Fibroblast of gingiva (primary cell): ENCODE measurements at regions not wholly inside any gene's neighbourhood (a gene's known extent, or its start where the extent isn't known, plus 50 kb on each side); places are given as distances from the start of the nearest gene placed in this dataset.

Experiments used
- DNase-seq: peaks from one replicate; pipeline ENCODE4 v3.0.0-alpha.2; 2011; ENCODE audit warnings: low read depth

DNA sequence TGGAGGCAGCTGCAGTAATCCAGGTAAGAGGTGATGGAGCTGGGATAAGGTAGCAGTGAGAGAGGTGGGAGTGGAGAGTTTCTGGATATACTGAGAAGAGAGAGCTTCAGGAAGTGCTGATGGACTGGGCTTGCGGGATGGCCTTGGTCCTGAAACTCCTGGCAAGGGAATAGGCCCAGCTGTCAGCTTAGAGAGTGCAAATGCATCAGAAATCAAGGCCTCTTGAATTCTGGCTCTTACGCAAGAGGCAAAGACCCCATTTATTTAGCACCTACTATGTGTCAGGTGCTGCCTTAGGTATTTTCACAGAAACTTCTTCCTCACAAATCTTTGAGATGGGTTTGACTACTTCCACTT is 227.2 kb upstream of the MAP3K1 start:
- DNase-seq, result no peak

- DNase-seq, result no peak
Measured at GRCh38 chr5:56587381-56588130, 227.8 kb upstream of the MAP3K1 start.

DNA sequence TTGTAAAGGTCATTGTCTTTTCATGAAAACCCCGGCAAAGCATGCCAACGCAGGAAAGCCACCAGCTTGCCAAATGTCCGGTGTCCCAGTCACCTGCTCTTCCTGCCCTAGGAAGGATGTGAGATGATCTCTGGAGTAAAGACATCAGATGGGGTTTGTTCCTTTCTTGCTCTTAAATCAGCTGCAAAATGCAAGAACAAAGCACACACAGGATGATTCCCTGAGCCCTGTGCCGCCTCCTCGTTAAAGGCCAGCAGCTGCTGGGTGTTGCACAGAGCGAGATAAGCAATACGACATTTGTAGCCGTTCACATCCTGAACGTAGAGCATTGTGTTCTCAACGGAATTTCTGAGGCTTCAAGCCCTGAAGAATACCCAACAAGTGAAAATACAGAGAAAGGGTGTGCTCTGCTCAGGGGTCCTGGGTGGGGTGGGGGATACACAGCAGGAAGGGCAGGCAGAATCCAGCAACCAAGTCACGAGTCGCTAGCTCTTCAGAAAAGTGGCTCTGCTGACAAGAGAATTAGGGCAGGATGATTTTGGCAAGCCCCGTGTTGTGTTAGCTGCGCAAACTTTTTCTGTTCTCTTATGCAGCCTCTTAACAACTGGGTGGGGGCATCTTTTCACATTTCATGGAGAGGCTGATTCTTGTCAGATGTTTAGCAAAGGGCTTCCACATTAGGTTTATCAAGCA is 229.2 kb upstream of the MAP3K1 start:
- DNase-seq, result peak; percentile 7

DNA sequence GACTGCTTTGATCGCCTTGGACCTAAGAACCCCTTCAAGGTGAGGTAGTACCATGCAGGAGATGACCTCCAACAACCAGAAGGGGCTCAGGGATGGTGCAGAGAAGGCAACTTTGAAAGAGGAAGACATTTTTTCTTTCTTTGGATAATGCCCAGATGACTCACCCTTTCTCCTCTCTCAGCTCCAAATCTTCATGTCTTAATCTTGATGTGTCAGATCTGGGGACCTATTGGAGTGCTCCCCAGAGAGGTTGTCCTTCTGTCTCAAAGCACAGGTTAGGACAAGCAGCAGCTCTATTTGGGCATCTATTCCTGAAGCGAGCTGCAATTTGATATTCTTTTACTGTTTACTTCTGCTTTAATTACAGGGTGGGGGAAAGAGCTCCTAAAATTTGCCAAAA is 229.9 kb upstream of the MAP3K1 start:
- no peak for DNase-seq

DNA sequence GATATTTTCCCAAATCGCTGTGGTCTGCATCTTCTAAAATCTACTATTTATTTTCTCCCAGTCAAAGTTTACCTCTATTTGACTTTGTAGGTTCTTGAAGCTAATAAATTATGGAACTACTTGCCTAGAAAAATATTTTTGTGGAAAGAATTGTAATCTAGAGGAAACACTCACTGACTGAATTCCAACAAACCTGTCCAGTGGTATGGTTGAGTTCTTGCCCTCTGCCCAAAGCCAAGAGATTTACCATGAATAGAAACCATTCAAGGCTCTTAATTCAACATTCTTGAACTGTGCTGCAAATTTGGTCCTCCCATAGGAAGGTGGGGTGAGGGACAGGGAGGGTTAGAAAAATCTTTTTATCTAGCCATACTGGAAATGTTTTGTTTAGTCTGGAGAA is 233.9 kb upstream of the MAP3K1 start:
- no peak for DNase-seq

DNA sequence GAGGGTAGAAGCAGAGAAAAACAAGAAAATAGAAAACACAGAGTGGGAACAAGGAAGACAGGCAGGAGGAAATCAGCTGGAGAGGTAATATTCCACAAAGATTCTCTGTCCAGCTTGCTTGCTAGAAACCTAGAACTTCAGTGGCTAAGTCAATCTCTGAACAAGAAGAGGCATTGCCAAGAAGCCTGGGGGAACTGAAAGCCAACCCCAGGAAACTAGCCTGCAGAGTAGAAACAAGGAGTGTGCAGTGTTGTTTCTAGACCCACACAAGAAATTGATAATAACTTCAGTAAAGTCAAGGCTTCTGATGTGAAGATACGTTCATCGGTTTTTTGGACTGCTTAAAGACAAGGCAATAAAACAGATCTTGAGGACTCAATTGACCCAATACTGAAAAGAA is 234.5 kb upstream of the MAP3K1 start:
- no peak for DNase-seq

DNA sequence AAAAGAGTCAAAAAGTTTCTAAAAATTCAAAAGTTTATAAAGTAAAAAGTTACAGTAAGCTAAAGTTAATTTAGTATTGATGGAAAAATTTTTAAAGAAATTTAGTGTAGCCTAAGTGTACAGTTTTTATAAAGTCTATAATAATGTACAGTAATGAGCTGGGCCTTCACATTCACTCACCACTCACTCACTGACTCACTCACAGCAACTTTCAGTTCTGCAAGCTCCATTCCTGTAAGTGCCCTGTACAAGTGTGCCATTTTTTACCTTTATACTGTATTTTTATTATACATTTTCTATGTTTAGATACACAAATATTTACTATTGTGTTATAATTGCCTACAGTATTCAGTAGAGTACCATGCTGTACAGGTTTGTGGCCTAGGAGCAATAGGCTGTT is 239.5 kb upstream of the MAP3K1 start:
- DNase-seq, result no peak

DNA sequence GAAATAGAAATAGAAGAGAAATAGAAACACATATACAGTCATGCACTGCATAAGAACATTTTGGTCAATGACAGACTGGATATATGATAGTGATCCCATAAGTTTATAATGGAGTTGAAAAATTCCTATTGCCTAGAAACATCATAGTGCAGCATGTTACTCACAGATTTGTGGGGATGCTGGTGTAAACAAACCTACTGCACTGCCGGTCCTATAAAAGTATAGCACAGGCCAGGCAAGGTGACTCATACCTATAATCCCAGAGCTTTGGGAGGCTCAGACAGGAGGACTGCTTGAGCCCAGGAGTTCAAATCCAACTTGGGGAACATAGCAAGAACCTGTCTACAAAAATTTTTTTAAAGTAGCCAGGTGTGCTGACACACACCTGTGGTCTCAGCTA is 240.6 kb upstream of the MAP3K1 start:
- DNase-seq, result no peak

DNA sequence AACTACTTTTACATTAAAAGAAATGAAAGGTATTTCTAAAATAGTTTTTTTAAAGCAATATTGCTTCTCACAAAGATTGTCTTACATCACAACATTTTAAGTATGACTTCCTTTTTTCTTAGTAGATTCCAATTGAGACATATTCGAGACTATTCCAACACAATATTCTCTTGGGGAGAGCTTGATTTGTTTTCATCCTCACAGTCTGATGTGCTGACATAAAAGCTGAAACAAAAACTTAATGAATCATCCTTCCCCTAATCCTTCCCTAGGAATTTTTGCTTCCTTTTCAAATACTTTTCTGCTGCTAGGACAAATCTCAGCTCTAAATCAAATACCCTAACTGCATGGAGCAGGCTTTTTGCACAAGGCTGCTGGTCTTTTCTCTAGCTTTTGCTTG is 245.8 kb upstream of the MAP3K1 start:
- DNase-seq, result peak; percentile 82

- DNase-seq, result peak; percentile 3
Measured at GRCh38 chr5:56569076-56569475, 246.3 kb upstream of the MAP3K1 start.

GRCh38 chr5:56567278-56567677 is 248.1 kb upstream of the MAP3K1 start:
- no peak for DNase-seq

GRCh38 chr5:56566374-56567249 is 248.7 kb upstream of the MAP3K1 start:
- DNase-seq, result no peak

DNA sequence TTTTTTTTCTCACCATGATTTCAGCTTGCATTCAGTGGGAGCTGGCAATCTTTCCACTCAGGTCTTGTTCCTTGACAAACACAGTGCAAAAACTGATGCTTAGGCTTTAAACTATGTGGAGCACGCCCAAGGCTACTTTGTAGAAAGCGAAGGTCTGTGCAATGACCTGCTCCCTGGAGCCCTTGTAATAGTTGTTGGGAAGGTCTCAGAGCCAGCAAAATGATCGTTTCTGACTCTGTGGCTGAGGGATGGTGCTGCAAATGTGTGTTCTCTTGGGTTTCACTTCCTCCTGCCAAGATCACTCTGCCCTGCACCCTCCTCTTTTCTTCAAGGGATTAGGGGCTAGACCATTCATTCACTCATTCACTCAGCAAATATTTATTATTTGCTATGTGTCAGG is 249.7 kb upstream of the MAP3K1 start:
- no peak for DNase-seq

DNA sequence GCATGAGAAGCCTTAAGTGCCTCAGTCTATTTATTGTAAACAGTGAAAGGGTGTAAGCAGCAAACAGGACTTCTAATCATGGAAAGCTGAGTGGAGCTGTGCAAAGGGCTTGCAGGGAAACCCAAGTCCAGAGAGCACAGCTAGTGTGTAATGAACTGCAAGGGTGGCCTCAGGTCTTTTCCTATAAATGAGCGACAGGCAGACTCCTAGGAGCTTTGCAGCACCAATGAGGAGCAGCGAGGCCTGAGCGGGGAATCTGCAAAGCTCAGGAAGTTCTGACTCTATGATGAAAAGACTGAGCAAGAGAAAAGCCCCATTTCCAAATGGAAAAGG is 250.1 kb upstream of the MAP3K1 start:
- DNase-seq, result no peak

DNA sequence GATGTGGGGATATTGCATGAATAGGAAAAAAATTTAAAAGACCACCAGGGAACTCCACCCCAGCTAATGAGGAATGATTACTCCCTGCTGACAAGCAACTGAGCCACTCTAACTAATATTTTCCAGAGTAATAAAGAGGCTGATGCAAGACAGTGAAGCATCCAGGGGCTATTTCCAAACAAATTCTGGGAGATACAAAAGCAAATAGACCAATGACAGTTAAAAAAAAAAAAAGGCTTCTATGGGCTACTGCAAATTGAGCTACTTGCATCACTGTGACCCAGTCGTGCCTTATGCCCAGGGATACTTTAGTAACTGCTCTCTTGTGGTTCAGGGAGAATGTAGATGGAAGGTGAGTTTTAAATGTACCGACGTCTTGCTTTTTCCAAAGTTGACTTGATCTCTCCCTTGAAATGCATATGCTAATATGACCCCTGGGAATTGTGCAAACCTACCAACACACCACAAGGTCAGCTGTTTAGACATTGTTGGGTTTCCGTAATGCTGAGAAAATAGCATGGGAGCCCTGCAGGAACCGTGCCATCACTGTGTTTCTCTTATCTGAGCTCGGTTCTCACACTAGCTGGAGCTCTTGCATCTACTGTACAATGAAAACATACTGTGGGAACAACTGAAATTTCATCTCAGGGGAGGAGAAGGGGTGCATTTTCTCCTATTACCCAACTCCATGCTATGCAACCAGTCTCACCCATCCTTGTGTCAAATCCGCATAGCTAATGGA is 250.6 kb upstream of the MAP3K1 start:
- DNase-seq, result peak; percentile 99

DNA sequence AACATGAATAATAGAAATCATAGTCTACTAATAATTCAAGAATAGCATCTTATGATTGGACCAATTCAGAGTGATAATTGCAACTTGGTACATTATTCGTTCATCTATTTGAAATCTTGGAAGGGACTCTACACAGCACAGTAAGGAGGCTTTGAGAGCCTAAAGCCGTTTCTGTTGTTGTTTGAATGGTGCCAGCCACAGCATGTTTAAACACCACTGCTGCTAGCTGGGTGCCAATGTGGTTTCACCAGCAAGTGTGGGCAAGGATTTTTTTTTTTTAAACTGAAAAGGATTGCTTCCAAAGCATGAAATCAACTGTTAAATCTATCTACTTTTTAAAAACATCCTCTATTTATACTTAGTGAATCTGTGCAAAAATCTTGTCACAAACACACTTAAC is 253.9 kb upstream of the MAP3K1 start:
- no peak for DNase-seq

DNA sequence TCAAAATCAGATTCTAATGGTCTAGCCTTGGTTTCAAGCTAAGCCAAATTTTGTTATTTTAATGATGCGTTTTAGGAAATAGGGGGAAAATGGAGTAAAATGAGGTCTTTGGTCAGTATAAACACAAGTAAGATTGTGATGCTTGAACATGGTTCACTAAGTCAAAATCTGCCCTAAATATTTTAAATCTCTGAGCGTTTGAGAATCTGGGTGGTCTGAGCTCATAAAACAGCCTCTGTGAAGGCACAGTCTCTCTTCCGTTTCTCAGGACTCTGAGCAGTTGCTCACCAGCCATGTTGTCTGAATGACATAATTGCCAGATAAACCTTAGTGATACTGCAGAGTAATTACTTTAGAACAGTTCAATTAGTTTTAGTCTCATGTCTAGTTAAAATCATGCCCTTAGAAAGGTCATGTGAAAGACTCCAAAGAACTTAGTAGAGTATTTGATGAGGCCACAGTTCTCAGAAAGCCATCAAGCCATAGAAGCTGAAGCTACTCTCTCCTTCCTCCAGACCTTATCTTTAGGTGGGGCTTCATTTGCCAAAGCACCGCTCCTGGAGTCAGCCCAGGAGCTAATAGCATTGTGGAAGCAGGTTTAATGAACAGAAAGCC is 257.1 kb upstream of the MAP3K1 start:
- no peak for DNase-seq

DNA sequence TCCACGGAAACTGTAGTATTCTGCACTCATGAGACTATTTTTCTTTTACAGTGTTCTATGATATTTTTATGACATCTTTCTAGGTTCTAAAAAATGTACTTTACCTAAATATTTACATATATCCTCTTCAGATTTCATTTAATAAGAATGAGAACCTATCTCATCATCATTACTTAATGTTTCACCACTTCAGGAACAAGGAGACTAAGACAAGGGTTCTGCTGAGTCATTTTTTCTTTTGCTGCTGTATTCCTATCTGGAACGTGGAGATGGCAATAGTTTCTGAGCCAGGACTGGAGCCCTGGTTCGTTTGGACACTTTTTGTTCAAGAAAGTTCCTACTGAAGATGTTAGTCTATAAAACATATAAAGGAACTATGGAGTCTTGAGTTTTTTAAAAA is 258.2 kb upstream of the MAP3K1 start:
- DNase-seq, result peak; percentile 12

GRCh38 chr5:56552612-56553268 is 262.6 kb upstream of the MAP3K1 start:
- DNase-seq, result peak; percentile 36

DNA sequence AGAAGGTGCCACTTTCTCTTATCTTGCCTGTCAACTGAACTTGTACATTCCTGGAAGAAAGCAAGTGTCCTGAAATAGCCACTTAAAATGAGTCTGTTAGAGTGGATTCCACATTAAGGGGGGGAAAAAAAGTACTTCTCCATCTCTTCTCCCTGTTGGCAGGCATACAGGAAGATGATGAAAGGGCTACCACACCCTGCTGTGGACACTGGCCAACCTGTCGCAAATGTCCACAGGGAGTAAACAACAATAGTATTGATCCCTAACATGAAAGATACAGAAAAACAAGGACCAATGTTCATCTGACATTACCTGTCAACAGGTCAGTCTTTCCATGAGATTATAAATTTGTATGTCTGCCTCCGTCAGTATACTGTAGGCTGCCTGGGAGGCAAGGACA is 265.1 kb upstream of the MAP3K1 start:
- DNase-seq, result no peak

DNA sequence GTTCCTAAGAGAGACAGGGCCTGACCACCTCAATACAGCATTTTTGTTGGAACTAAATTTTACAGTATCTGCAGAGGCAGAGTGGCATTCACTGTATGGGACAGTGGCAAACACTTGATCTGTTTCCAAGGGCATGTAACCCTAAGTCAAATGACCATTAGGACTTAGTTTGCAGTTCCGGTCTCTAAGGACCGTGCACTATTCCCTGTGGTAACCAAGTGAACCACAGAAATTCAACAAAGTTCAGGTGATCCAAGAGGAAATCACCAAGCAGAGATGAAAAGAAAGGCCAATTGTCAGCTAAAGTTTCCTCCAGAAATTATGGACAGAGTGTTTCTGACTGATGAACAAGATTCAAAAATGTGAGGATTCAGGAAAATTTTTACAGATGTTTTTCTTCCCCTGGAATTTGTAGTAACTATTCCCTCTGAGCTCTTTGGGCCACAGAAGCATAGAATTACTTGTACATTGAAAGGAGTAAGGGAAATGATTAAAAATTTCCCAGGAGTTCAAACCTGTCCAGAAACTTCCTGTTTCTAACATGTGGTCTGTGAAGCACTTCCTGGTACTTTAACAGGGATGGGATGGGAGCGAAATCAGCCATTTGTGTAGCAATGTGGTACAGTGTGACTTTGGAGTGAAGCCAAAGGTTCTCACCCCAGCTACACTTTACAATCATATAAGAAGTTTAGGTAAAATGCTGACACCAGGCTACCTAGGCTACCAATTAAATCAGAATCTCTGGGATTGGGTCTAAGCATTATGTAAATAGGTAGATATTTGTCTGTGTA is 266.1 kb upstream of the MAP3K1 start:
- no peak for DNase-seq
